Right lobe of liver (tissue), 6 donors: ENCODE measurements at regions not wholly inside any gene's neighbourhood (a gene's known extent, or its start where the extent isn't known, plus 50 kb on each side); places are given as distances from the start of the nearest gene placed in this dataset.
A peak's percentile ranks its signal among the peaks of the same experiment; 100 is the strongest.

Source experiments
- ATAC-seq, 4 donors: fragments of 200-7000 bp; cut with Tn5 transposase; one replicate each; pipeline ENCODE4 v1.9.1; 2020; ENCODE audit warnings: mild to moderate bottlenecking in 4 of 4, moderate library complexity in 4 of 4
- DNase-seq, 3 donors: peaks; one replicate each; pipeline ENCODE4 v3.0.0-alpha.2; 2020
- H3K27ac ChIP-seq, 3 donors: fragments of 200-600 bp; one replicate each; pipeline ENCODE4 v1.8.0; 2022
- H3K27me3 ChIP-seq, 2 donors: fragments of 200-600 bp; one replicate each; pipeline ENCODE4 v1.8.0; 2022
- H3K36me3 ChIP-seq, 4 donors: fragments of 200-600 bp; sonication (generic) in 1 of 4; one replicate each; pipeline versions ENCODE4 v1.5.1 to v1.8.0; 2017 to 2022; ENCODE audit warnings: control low read depth in 1 of 4
- H3K4me1 ChIP-seq, 4 donors: fragments of 200-600 bp; sonication (generic) in 1 of 4; one replicate each; pipeline versions ENCODE4 v1.5.1 to v1.8.0; 2017 to 2022; ENCODE audit warnings: control low read depth in 1 of 4
- H3K4me3 ChIP-seq, 3 donors: fragments of 200-600 bp; one replicate each; pipeline ENCODE4 v1.8.0; 2022
- H3K9me3 ChIP-seq, 4 donors: fragments of 200-600 bp; sonication (generic) in 1 of 4; one replicate each; pipeline versions ENCODE4 v1.5.1 to v1.8.0; 2017 to 2022; ENCODE audit warnings: control low read depth in 1 of 4
- POLR2A ChIP-seq: fragments of 450-650 bp; IDR thresholded peaks from one replicate; pipeline ENCODE4 v1.6.1; 2017; ENCODE audit warnings: antibody characterized with exemption, mild to moderate bottlenecking
- WGBS: methylation state at CpG from one replicate; pipeline ENCODE4 v1.1.6; 2018; ENCODE audit warnings: low coverage, low lambda C conversion rate; ENCODE audit not compliant: insufficient coverage; ENCODE audit errors: missing lambda C conversion rate; 5-methylcytosine and 5-hydroxymethylcytosine counted together
- intact Hi-C, 2 donors: fragments of 100-400 bp; cut with DNase I; formaldehyde crosslinking; loops; one replicate each; pipeline versions ENCODE4 v1.11.2 to v1.14.1; 2022
- TF ChIP-seq, protein P1 (sequence below), 4 donors: fragments of 200-600 bp in 3 of 4; fragments of 450-650 bp in 1 of 4; IDR thresholded peaks; one replicate each; pipeline versions ENCODE4 v1.5.1 to v1.8.0; 2016 to 2022; ENCODE audit warnings: antibody characterized with exemption in 4 of 4, mild to moderate bottlenecking in 2 of 4
- donor health status: DM: no; HTN: yes; CAD: no.
- donor health status: DM: no; HTN: no; CAD: no.
- donor health status: DM: no; HTN: no; CAD: no.
- donor health status: DM: no; HTN: yes; CAD: no.
- donor health status: DM: no; HTN: yes; CAD: no.

DNA sequence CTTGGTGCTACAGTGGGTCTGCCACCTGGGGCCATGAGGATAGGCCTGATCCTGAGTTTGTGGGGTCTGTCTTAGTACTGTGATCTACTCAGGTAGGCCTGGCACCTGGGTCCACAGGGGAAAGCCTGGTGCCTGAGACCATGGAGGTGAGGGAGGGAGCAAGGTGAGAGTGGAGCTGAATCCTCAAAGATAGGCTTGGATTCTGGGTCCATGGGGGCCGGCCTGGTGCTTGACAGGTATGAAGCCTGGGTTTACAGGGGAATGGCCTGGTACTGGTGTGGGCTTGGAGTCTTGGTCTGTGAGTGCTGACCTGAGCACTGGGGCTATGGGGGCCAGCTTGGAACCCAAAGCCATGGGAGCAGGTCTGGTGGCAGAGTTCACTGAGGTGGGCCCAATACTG, 439.2 kb upstream of the SMARCA2 start:
- Histone ChIP-seq H3K4me1 (no peaks in the 10 kb centered on the region), H3K36me3 (no peaks in the 10 kb centered on the region), H3K27me3 (no peaks in the 10 kb centered on the region), H3K27ac (no peak overlapping the region), H3K4me3 (no peak overlapping the region), H3K9me3 (no peaks in the 10 kb centered on the region)
- DNase-seq (peak in 1 of 3 donors; percentile 10), ATAC-seq (peak in 1 of 4 donors; percentile 18)
- TF ChIP-seq, protein P1, sequence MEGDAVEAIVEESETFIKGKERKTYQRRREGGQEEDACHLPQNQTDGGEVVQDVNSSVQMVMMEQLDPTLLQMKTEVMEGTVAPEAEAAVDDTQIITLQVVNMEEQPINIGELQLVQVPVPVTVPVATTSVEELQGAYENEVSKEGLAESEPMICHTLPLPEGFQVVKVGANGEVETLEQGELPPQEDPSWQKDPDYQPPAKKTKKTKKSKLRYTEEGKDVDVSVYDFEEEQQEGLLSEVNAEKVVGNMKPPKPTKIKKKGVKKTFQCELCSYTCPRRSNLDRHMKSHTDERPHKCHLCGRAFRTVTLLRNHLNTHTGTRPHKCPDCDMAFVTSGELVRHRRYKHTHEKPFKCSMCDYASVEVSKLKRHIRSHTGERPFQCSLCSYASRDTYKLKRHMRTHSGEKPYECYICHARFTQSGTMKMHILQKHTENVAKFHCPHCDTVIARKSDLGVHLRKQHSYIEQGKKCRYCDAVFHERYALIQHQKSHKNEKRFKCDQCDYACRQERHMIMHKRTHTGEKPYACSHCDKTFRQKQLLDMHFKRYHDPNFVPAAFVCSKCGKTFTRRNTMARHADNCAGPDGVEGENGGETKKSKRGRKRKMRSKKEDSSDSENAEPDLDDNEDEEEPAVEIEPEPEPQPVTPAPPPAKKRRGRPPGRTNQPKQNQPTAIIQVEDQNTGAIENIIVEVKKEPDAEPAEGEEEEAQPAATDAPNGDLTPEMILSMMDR (IDR thresholded peaks at IDR 0.05): no peak
- no peak for TF ChIP-seq POLR2A
- no CpG with 5 or more reads among the region's 1 CpG for WGBS
- intact Hi-C loops: no loop called here

DNA sequence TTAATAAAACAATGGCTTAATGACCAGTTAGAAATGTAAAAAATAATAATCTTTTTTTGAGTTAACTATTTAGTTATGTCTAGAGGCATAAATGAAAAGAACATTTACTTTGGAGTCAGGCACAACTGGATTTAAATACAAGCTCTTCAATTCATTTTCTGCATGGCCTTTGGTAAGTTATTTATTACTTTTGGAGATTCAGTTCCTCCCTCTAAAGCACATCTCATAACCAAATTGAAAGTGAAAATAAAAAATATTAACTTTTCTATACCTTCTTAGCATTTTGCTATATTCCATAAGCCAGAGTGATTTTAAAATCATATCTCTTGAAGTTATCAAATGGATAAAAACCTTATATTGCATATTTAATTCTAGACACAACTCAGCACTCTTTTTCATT, 434.9 kb upstream of the SMARCA2 start:
- no peaks in the 10 kb centered on the region for H3K27me3 ChIP-seq
- no peak overlapping the region for H3K27ac ChIP-seq
- H3K9me3 ChIP-seq: no peaks in the 10 kb centered on the region
- H3K4me1 ChIP-seq: no peaks in the 10 kb centered on the region
- H3K4me3 ChIP-seq: no peak overlapping the region
- intact Hi-C loops: no loop called here
- no peak for TF ChIP-seq POLR2A
- TF ChIP-seq, protein P1 (IDR thresholded peaks at IDR 0.05): no peak
- ATAC-seq: no peak
- H3K36me3 ChIP-seq: no peaks in the 10 kb centered on the region
- no peak for DNase-seq

DNA sequence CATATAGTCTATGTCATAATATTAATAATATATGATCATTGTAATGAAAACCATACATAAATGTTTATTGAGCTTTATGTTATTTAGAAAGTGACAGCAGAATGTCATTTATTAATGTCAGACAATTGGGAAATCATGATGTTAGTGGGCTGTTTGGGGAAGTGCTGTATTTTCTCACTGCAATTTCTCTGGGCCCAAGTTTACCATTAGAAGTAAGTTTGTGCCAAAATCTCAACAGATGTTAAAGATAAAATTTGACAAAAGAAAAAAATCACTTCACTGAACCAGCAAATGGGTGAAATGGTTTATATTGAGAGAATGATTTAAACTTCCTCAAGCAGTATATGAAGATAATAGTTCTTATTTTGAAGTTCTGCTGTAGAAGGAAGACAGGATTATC, 433.2 kb upstream of the SMARCA2 start:
- Histone ChIP-seq H3K36me3 (no peaks in the 10 kb centered on the region), H3K4me3 (no peak overlapping the region), H3K4me1 (no peaks in the 10 kb centered on the region), H3K9me3 (no peaks in the 10 kb centered on the region), H3K27ac (no peak overlapping the region), H3K27me3 (no peaks in the 10 kb centered on the region)
- no peak for DNase-seq
- no peak for ATAC-seq
- no peak for TF ChIP-seq POLR2A
- TF ChIP-seq, protein P1 (IDR thresholded peaks at IDR 0.05): no peak
- intact Hi-C loops: no loop called here

DNA sequence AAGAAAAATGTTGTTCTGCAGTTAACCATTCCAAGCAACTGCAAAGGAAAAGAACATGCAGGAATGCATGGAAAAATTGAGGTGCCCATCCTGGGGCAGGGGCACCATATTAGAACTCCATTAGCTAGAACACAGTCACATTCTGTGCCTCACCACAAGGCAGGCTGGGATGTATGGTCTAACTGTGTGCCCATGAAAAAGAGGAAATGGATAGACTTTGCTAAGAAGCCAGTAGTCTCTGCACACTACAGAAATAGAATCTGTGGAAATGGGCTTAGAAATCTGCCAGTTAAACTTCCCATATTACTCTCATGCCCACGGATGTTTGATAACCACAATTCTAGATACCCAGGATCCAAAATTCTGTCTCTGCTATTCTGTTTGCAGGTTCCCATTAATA, 423.8 kb upstream of the SMARCA2 start:
- Histone ChIP-seq H3K27ac (no peak overlapping the region), H3K27me3 (no peaks in the 10 kb centered on the region), H3K4me3 (no peak overlapping the region), H3K9me3 (no peaks in the 10 kb centered on the region), H3K36me3 (no peaks in the 10 kb centered on the region), H3K4me1 (no peaks in the 10 kb centered on the region)
- ATAC-seq (no peak), DNase-seq (no peak)
- 18% methylated on average over 1 of the region's 1 CpG for WGBS
- intact Hi-C loops: no loop called here
- TF ChIP-seq, protein P1 (IDR thresholded peaks at IDR 0.05): no peak
- TF ChIP-seq POLR2A: no peak

DNA sequence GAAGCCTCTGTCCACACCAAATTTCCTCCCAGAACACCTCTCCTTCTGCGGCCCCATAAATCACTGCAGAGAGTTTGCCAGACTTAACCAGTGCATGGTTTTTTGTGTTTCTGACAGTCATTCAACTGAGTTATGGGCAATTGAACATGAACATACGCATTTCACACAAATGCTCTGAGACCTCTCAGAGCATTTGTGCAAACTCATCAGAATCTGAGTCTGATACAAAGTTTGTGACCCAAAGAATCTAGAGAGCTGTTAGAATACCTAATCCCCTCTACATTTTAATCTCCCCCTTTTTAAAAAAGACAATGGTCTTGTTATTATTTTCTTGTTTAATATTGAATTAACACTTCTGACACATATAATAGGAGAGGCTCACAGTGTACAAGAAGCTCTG, 416.9 kb upstream of the SMARCA2 start:
- 76% methylated on average over 2 of the region's 2 CpGs for WGBS
- TF ChIP-seq, protein P1 (IDR thresholded peaks at IDR 0.05): no peak
- TF ChIP-seq POLR2A: no peak
- no peak overlapping the region for H3K4me3 ChIP-seq

More for the DNA sequence above, 416.9 kb upstream of the SMARCA2 start:
- no peak for ATAC-seq
- Histone ChIP-seq H3K27me3 (peaks cover 0 to 4% of the 10 kb centered on the region in 2 donors), H3K9me3 (no peaks in the 10 kb centered on the region), H3K36me3 (no peaks in the 10 kb centered on the region), H3K27ac (no peak overlapping the region), H3K4me1 (peaks cover 0 to 5% (median 0%) of the 10 kb centered on the region in 4 donors)
- intact Hi-C loops: no loop called here
- no peak for DNase-seq
